Erythroblast (primary cell): ENCODE measurements at regions not wholly inside any gene's neighbourhood (a gene's known extent, or its start where the extent isn't known, plus 50 kb on each side); places are given as distances from the start of the nearest gene placed in this dataset.

ENCODE experiments used
- GATA1 ChIP-seq: IDR thresholded peaks from 2 replicates; pipeline ENCODE4 v1.6.1; 2011; ENCODE audit warnings: low read depth, mild to moderate bottlenecking, control low read depth, low read length, moderate library complexity
- POLR2A ChIP-seq: IDR thresholded peaks from 2 replicates; pipeline ENCODE4 v1.6.1; 2011; ENCODE audit warnings: mild to moderate bottlenecking, low read length

DNA sequence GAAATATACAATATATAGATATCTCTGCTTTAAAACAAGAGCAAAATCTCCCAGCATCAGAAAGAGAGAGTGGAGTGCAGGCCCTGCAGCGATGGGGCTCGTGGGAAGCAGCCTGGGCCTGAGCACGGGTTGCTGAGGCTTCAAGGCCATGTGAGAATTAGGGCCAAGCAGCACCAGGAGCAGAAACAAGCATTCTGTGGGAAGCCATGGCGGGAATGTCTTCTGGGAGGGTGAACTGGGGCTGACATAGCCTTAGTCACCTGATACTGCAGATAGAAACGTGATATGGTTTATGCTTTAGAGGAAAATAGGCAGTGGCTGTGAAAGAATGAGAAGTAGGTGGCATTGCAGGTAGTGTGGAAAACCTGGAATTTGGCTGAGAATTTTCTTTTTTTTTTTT lies 472.3 kb downstream of the IRS2 start:
- no peak for TF ChIP-seq POLR2A
- TF ChIP-seq GATA1: no peak
